CD4-positive, CD25-positive, alpha-beta regulatory T cell (primary cell): ENCODE measurements at regions not wholly inside any gene's neighbourhood (a gene's known extent, or its start where the extent isn't known, plus 50 kb on each side); places are given as distances from the start of the nearest gene placed in this dataset.

Source experiments
- ATAC-seq, 2 donors: fragments of 150-1000 bp; cut with Tn5 transposase; one replicate each; pipeline ENCODE4 v1.10.0; 2021; ENCODE audit warnings: low read depth in 2 of 2, moderate number of reproducible peaks in 2 of 2, moderate library complexity in 1 of 2
- DNase-seq, 3 donors: peaks; one replicate each; pipeline versions ENCODE4 v3.0.0 to v3.0.0-alpha.2; 2012 to 2022; ENCODE audit warnings: mixed read lengths in 1 of 3
- H3K27ac ChIP-seq: one replicate; pipeline ENCODE4 v1.7.0; 2013; ENCODE audit warnings: mild to moderate bottlenecking, low read length; ENCODE audit not compliant: insufficient read depth, poor library complexity, severe bottlenecking
- H3K27me3 ChIP-seq: one replicate; pipeline ENCODE4 v1.7.0; 2013; ENCODE audit warnings: low read length; ENCODE audit not compliant: control insufficient read depth, insufficient read depth
- H3K36me3 ChIP-seq: one replicate; pipeline ENCODE4 v1.7.0; 2013; ENCODE audit warnings: mild to moderate bottlenecking, low read length, moderate library complexity; ENCODE audit not compliant: control insufficient read depth, insufficient read depth
- H3K4me1 ChIP-seq: 2 replicates; pipeline ENCODE4 v1.7.0; 2013; ENCODE audit warnings: mild to moderate bottlenecking, low read length; ENCODE audit not compliant: insufficient read depth, control insufficient read depth, poor library complexity, severe bottlenecking
- H3K4me3 ChIP-seq: one replicate; pipeline ENCODE4 v1.7.0; 2013; ENCODE audit warnings: low read depth, mild to moderate bottlenecking, low read length, moderate library complexity
- H3K9me3 ChIP-seq, 2 experiments: 1 replicate in 1 of 2; 2 replicates in 1 of 2; pipeline ENCODE4 v1.7.0; 2013; ENCODE audit warnings: low read length in 2 of 2, mild to moderate bottlenecking in 1 of 2, moderate library complexity in 1 of 2; ENCODE audit not compliant: control insufficient read depth in 2 of 2
- H3K27ac Mint-ChIP-seq, 3 donors: one replicate each; pipeline ENCODE4 v1.8.0; 2020 to 2022; ENCODE audit warnings: mild to moderate bottlenecking in 3 of 3, mixed read lengths in 3 of 3, moderate library complexity in 2 of 3
- H3K27me3 Mint-ChIP-seq: one replicate; pipeline ENCODE4 v1.8.0; 2022; ENCODE audit warnings: mild to moderate bottlenecking, mixed read lengths
- H3K36me3 Mint-ChIP-seq: one replicate; pipeline ENCODE4 v1.8.0; 2020; ENCODE audit warnings: mixed read lengths
- H3K4me1 Mint-ChIP-seq, 4 donors: one replicate each; pipeline ENCODE4 v1.8.0; 2020 to 2022; ENCODE audit warnings: mixed read lengths in 4 of 4, mild to moderate bottlenecking in 1 of 4
- H3K4me3 Mint-ChIP-seq, 4 donors: one replicate each; pipeline ENCODE4 v1.8.0; 2020 to 2022; ENCODE audit warnings: mild to moderate bottlenecking in 4 of 4, mixed read lengths in 4 of 4, moderate library complexity in 3 of 4
- H3K9me3 Mint-ChIP-seq, 7 donors: one replicate each; pipeline ENCODE4 v1.8.0; 2020 to 2022; ENCODE audit warnings: mixed read lengths in 7 of 7, mild to moderate bottlenecking in 3 of 7, moderate library complexity in 2 of 7

DNA sequence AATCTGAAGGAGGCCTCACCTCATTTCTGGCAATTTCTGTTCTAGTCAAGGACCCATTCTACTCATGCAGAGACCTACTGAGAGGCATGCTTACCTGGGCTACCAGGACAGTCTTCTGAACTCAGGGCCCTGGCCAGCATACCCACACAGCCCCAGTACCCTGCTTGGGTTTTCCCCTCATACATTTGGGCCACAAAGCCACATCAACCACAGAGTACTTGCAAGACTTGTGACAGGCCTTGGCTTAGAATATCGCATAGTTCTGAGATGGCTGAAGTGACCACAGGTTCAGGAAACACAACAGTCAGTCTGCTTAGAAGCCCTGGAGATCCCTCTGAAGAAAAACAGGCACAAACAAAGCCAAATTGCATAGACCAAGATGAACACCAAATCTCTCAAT, 758.8 kb upstream of the CDH9 start:
- peaks cover 0 to 20% (median 5%) of the 10 kb centered on the region in 7 donors for H3K9me3 Mint-ChIP-seq
- no peaks in the 10 kb centered on the region for H3K27me3 Mint-ChIP-seq
- Histone ChIP-seq H3K27ac (no peak overlapping the region), H3K36me3 (no peaks in the 10 kb centered on the region), H3K4me1 (no peaks in the 10 kb centered on the region), H3K4me3 (no peak overlapping the region), H3K27me3 (no peaks in the 10 kb centered on the region), H3K9me3 (peaks cover 2 to 16% of the 10 kb centered on the region in 2 experiments)
- H3K27ac Mint-ChIP-seq, result no peak overlapping the region
- no peak for DNase-seq
- no peaks in the 10 kb centered on the region for H3K4me1 Mint-ChIP-seq
- no peaks in the 10 kb centered on the region for H3K36me3 Mint-ChIP-seq
- no peak overlapping the region for H3K4me3 Mint-ChIP-seq
- ATAC-seq, result no peak

- no peak overlapping the region for H3K4me3 Mint-ChIP-seq
- H3K27ac Mint-ChIP-seq, result no peak overlapping the region
- Histone ChIP-seq H3K4me1 (no peaks in the 10 kb centered on the region), H3K27ac (no peak overlapping the region), H3K9me3 (peaks cover 2 to 7% of the 10 kb centered on the region in 2 experiments), H3K36me3 (no peaks in the 10 kb centered on the region), H3K27me3 (no peaks in the 10 kb centered on the region), H3K4me3 (no peak overlapping the region)
- no peaks in the 10 kb centered on the region for H3K36me3 Mint-ChIP-seq
- peaks cover 0 to 17% (median 7%) of the 10 kb centered on the region in 7 donors for H3K9me3 Mint-ChIP-seq
- ATAC-seq (no peak), DNase-seq (no peak)
- no peaks in the 10 kb centered on the region for H3K27me3 Mint-ChIP-seq
- H3K4me1 Mint-ChIP-seq, result no peaks in the 10 kb centered on the region
These were observed 749.8 kb upstream of the CDH9 start for GRCh38 chr5:27788184-27788583.

GRCh38 chr5:27784317-27784716, 745.9 kb upstream of the CDH9 start:
- Histone ChIP-seq H3K27me3 (no peaks in the 10 kb centered on the region), H3K9me3 (peaks cover 2 to 7% of the 10 kb centered on the region in 2 experiments), H3K36me3 (no peaks in the 10 kb centered on the region), H3K4me3 (no peak overlapping the region), H3K4me1 (no peaks in the 10 kb centered on the region), H3K27ac (no peak overlapping the region)
- Mint-ChIP-seq H3K36me3 (no peaks in the 10 kb centered on the region), H3K4me3 (no peak overlapping the region), H3K27ac (no peak overlapping the region), H3K27me3 (no peaks in the 10 kb centered on the region), H3K4me1 (no peaks in the 10 kb centered on the region), H3K9me3 (peaks cover 0 to 19% (median 6%) of the 10 kb centered on the region in 7 donors)
- ATAC-seq (no peak), DNase-seq (no peak)

- Mint-ChIP-seq H3K9me3 (peaks cover 0 to 16% (median 5%) of the 10 kb centered on the region in 7 donors), H3K27me3 (no peaks in the 10 kb centered on the region), H3K27ac (no peak overlapping the region), H3K4me3 (no peak overlapping the region), H3K36me3 (no peaks in the 10 kb centered on the region), H3K4me1 (no peaks in the 10 kb centered on the region)
- peaks cover 3 to 14% of the 10 kb centered on the region in 2 experiments for H3K9me3 ChIP-seq
- no peak for DNase-seq
- H3K27ac ChIP-seq, result no peak overlapping the region
- H3K27me3 ChIP-seq, result no peaks in the 10 kb centered on the region
- H3K4me1 ChIP-seq, result no peaks in the 10 kb centered on the region
- ATAC-seq, result no peak
- H3K36me3 ChIP-seq, result no peaks in the 10 kb centered on the region
- H3K4me3 ChIP-seq, result no peak overlapping the region
These were observed 739.7 kb upstream of the CDH9 start for GRCh38 chr5:27778121-27778520.

DNA sequence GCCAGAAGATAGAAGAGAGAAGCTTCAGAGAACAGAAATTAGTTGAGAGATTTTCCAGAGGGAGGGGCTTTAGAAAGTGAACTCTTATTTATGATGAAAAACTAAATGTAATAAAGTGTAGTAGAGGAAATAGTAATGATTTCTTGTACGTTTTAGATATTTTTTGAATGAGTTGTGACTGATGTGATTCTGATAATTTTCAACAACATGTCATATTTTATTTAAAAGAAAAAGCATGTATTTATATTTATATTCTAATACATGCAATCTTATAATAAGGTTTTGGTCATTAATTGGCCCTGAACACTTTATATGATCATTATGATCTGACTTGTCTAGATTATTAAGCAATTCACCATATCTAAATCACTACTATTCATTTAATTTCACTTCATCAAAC, 735.2 kb upstream of the CDH9 start:
- no peak for ATAC-seq
- Histone ChIP-seq H3K27me3 (no peaks in the 10 kb centered on the region), H3K4me1 (no peaks in the 10 kb centered on the region), H3K36me3 (no peaks in the 10 kb centered on the region), H3K4me3 (no peak overlapping the region), H3K9me3 (peaks cover 2 to 14% of the 10 kb centered on the region in 2 experiments), H3K27ac (no peak overlapping the region)
- Mint-ChIP-seq H3K27ac (no peak overlapping the region), H3K27me3 (no peaks in the 10 kb centered on the region), H3K4me1 (no peaks in the 10 kb centered on the region), H3K36me3 (no peaks in the 10 kb centered on the region), H3K4me3 (no peak overlapping the region), H3K9me3 (peaks cover under 1 to 28% (median 4%) of the 10 kb centered on the region in 7 donors)
- DNase-seq, result no peak

GRCh38 chr5:27773166-27773565, 734.8 kb upstream of the CDH9 start:
- Mint-ChIP-seq H3K27ac (no peak overlapping the region), H3K4me1 (no peaks in the 10 kb centered on the region), H3K27me3 (no peaks in the 10 kb centered on the region)

GRCh38 chr5:27769748-27770402, 731.5 kb upstream of the CDH9 start:
- Mint-ChIP-seq H3K9me3 (peaks cover 3 to 33% (median 6%) of the 10 kb centered on the region in 7 donors), H3K27me3 (no peaks in the 10 kb centered on the region)

More at GRCh38 chr5:27773166-27773565, 734.8 kb upstream of the CDH9 start:
- Histone ChIP-seq H3K27me3 (no peaks in the 10 kb centered on the region), H3K27ac (no peak overlapping the region), H3K4me1 (no peaks in the 10 kb centered on the region), H3K9me3 (peaks cover 0 to 10% of the 10 kb centered on the region in 2 experiments), H3K4me3 (no peak overlapping the region), H3K36me3 (no peaks in the 10 kb centered on the region)
- no peak for DNase-seq
- no peak overlapping the region for H3K4me3 Mint-ChIP-seq
- peaks cover 3 to 29% (median 4%) of the 10 kb centered on the region in 7 donors for H3K9me3 Mint-ChIP-seq
- no peaks in the 10 kb centered on the region for H3K36me3 Mint-ChIP-seq
- no peak for ATAC-seq

GRCh38 chr5:27748847-27749246, 710.5 kb upstream of the CDH9 start:
- ATAC-seq (no peak), DNase-seq (no peak)
- Histone ChIP-seq H3K4me3 (no peak overlapping the region), H3K4me1 (no peaks in the 10 kb centered on the region), H3K27me3 (no peaks in the 10 kb centered on the region), H3K36me3 (no peaks in the 10 kb centered on the region), H3K27ac (no peak overlapping the region), H3K9me3 (peaks cover 6% of the 10 kb centered on the region in 2 experiments)
- Mint-ChIP-seq H3K4me1 (no peaks in the 10 kb centered on the region), H3K27ac (no peak overlapping the region), H3K27me3 (no peaks in the 10 kb centered on the region), H3K9me3 (peaks cover 5 to 44% (median 12%) of the 10 kb centered on the region in 7 donors), H3K4me3 (no peak overlapping the region), H3K36me3 (no peaks in the 10 kb centered on the region)

More at GRCh38 chr5:27769748-27770402, 731.5 kb upstream of the CDH9 start:
- Histone ChIP-seq H3K9me3 (peaks cover 5 to 6% of the 10 kb centered on the region in 2 experiments), H3K4me3 (no peak overlapping the region), H3K36me3 (no peaks in the 10 kb centered on the region), H3K4me1 (no peaks in the 10 kb centered on the region), H3K27ac (no peak overlapping the region), H3K27me3 (no peaks in the 10 kb centered on the region)
- Mint-ChIP-seq H3K4me3 (peak overlapping the region in 1 of 4 donors; percentile 78), H3K4me1 (no peaks in the 10 kb centered on the region), H3K27ac (no peak overlapping the region), H3K36me3 (no peaks in the 10 kb centered on the region)
- no peak for DNase-seq
- ATAC-seq, result no peak
